GM19467 (cell line): ENCODE measurements at regions not wholly inside any gene's neighbourhood (a gene's known extent, or its start where the extent isn't known, plus 50 kb on each side); places are given as distances from the start of the nearest gene placed in this dataset.

Experiments used
- ATAC-seq: cut with Tn5 transposase; IDR thresholded peaks from one replicate; pipeline ENCODE4 v1.9.1; 2021; ENCODE audit warnings: mild to moderate bottlenecking, moderate library complexity; ENCODE audit not compliant: unreplicated experiment

DNA sequence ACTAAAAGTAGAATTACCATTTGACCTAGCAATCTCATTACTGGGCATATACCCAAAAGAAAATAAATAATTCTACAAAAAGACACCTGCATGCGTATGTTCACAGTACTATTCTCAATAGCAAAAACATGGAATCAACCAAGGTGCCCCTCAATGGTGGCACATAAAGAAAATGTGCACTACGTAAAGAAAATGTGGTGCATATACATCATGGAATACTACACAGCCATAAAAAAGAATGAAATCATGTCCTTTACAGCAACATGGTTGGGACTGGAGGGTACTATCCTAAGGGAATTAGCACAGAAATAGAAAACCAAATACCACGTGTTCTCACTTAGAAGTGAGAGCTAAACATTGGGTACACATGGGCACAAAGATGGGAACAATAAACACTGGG is 250.7 kb upstream of the TNP1 start:
- ATAC-seq = no peak

DNA sequence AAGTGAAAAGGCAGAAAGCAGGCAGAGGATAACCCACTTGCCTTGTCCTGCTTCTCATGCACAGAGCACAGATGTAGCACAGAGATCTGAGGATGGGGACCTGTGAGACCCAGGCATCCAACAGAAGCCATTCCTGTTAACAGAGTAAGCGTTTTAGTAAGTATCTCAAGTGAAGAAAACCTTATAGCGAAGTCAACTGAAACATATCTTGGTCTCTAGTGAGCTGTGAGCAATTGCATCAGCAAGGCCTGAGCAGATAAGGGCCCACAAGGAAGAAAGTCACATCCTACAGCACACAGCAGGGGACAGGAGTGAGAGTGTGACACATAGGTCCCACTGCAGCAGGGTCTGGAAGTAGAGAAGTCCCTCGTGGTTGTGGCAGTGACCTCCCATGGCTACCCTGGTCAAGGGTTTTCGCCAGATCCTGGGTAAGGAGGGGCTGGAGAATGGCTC is 248.7 kb upstream of the TNP1 start:
- no peak for ATAC-seq

DNA sequence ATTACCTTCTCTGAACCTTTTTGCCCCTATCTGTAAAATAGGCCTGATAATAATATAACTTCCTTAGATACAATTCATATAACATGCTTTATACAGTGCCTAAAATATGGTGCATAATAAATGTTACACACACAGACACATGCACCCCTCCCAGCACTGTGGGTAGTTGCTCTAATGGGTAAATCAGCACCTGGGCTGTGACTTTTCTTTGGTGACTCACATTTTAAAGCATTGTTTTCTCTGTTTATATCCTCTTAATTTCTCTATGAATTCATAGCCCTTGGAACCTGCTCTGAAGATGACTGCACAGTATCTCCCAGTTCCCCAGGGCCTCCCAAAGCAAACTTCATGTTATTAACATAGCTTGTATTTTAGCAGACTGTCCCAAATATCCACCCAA is 248.2 kb upstream of the TNP1 start:
- ATAC-seq = no peak

DNA sequence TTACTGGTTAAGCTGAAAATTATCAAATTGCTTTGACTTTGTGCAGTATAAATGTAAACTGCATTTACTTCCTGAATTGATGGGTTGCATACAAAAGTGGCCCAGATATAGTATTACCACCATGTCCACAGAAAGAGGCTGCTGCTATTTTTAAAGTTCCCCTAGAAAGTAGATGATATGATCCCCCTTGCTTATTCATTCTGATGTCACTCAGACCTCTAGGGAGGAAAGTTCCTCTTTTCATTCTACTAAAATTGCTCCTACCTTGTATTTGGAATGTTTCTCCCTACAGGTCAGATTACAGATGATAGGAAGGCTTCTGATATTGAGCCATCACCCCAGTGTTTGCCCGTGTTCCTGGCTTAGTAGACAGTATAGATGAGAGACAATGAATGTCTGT is 247.6 kb upstream of the TNP1 start:
- no peak for ATAC-seq

DNA sequence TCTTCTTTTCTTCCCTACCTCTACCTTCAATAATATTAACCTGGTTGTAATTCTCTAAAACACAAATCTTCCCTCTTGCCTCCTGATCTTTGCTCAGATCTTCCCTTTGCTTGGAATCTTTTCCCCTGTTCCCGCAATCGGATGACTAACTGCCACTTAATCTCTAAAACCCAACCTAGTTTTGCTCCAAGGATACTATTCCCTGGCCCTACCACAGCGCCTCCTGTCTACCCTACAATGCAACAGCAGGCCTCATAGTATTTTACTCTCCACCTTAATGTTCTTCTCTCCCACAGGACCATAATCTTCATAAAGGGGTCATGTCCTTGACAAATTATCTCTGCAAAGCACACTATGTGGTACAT is 246.8 kb upstream of the TNP1 start:
- no peak for ATAC-seq

DNA sequence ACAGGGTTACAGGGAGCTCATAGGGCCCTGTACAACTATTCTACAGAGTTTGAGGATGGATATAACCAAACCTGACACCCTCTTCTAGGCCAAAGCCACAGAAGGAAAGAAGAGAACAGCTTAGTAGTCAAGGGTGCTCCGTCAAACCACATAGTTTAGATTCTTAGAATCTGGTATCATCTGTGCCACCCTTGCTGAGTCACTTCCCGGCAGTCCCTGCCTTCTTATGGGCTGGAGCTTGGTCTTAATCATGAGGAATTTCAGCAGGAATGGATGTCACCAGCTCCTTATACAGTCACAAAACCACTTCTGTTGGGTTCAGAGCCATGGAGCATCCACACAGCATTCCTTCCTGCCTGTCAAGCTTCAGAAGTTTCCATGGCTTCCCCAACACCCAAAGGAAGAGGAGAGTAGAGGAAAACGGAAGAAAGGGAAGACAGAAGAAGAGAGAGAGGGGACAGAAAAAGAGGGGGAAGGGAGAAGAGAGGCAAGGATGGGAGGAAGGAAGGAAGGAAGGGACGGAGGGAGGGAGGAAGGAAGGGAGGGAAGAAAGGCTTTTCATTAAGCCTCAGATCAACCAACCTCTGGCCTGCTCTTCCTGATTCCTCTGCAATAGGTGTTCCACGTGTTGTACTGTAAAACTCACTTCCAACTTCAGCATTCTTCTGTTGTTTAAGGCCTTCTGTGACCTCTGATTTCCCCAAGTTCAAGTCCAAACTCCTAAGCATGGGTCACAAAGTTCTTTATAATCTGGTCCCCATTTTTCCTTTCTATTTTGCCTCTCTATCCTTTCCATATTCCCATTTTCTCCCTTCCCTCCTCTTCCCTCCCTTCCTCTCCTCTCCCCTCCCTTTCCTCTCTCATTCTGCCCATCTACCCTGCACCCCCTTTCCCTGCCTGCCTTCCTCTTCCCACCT is 246.1 kb upstream of the TNP1 start:
- no peak for ATAC-seq

DNA sequence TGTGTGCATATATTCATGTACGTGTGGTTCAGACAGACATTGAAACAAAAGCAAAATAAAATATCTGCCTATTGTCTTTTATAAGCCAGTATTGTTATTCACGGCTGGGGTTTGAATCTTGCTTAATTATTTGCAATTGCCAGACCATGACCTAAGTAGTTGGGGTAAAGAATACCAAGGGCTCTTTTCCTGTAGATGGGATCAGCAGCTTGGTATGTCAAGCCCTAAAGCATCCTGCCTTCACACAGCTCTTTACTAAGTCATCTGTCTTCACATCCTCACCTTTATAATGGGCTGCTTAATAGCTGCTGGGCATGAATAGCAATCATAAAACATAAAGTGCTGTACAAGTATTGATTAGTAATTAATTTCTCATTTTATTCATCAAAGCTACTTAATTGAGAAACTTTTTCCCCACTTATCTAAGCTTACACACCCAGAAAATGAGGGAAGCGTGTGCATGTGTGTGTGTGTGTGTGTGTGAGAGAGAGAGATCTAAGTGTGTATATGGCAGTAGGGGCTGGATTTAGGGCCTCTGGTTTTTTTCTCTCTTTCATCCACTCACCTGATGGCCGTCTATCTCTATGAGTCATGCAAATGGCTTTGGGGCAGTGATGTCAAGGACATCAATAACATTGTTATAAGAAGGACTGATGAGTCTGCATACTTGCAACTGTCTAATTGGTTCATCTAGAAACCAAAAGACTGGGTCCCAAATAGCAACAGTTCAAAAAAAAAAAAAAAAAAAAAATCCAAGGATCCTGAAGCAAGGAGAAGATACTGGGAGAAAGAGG is 244.1 kb upstream of the TNP1 start:
- no peak for ATAC-seq

DNA sequence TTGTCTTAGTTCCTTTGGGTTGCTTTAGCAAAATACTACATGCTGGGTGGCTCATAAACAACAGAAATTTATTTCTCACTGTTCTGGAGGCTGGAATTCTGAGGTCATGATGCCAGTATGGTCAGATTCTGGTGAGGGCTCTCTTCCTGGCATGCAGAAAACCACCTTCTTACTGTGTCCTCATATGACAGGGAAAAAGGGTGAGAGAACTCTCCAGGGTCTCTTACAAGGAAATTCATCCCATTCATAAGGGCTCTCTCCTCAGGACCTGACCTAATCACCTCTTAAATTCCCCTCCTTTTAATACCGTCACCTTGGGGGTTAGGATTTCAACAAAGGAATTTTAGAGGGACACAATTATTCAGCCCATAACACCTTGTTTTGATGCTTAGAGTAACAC is 243.1 kb upstream of the TNP1 start:
- ATAC-seq = no peak

DNA sequence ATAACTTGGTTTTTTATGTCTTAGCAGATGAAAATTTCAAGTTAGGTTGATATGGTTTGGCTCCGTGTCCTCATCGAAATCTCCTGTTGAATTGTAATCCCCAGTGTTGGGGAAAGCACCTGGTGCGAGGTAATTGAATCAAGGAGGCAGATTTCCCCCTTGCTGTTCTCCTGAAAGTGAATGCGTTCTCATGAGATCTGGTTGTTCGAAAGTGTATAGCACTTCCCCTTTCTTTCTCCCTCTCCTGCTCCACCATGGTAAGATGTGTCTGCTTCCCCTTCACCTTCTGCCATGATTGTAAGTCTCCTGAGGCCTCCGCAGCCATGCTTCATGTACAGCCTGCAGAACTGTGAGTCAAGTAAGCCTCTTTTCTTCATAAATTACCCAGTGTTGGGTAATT is 242.1 kb upstream of the TNP1 start:
- ATAC-seq = peak; percentile 54

DNA sequence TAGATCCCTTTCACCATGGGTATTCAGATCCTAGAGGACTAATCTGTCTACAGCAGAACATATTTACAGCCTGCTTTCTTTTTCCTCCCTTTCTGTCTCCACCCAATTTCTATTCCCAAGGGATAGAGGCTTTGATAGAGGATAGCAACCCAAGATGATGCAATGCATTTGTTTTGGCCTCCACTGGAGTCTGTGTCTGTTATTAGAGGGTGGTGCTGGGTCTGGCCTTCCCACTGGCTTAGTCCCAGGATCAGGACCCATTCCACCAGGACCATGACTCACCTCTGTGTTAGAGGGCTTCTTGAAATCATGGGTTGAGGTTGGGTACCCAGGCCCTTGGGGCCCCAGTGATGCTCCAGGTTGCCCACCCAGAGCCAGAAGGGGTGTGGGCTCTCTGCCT is 239.7 kb upstream of the TNP1 start:
- no peak for ATAC-seq

DNA sequence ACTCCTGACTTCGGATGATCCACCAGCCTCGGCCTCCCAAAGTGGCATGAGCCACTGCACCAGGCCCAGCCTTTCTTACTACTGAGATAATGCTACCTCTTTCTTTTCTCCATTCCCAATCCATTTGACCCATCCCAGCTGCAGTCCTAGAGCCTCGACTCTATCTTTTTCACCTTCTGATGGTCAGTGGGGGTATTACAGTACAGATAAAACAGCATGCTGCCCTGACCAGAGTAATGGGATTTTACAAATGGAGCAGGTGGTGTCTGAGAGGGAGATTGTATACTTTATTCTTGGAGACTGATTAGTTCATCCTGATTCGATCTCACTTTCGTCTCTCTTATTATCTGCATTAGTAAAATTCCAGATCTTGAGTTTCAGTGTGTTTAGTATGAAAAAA is 238.6 kb upstream of the TNP1 start:
- no peak for ATAC-seq

DNA sequence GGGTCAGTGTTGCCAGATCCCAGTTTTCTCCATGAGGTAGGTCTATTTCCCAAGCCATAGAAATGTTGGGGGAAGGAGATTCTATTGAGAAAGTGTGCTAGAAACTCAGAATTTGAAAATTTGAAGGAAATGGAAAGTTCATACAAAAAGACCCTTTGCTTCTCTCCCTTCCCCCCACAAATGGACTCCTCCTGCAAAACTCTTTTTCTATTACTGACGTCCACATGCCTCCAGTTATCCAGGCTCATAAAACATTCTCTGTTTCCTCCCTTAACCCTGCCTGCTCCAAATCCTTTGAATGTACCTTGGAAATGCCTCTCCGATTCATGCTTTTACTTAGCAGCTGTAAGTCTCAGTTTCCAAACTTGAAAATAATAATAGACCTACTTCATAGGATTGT is 237.5 kb upstream of the TNP1 start:
- ATAC-seq = no peak

DNA sequence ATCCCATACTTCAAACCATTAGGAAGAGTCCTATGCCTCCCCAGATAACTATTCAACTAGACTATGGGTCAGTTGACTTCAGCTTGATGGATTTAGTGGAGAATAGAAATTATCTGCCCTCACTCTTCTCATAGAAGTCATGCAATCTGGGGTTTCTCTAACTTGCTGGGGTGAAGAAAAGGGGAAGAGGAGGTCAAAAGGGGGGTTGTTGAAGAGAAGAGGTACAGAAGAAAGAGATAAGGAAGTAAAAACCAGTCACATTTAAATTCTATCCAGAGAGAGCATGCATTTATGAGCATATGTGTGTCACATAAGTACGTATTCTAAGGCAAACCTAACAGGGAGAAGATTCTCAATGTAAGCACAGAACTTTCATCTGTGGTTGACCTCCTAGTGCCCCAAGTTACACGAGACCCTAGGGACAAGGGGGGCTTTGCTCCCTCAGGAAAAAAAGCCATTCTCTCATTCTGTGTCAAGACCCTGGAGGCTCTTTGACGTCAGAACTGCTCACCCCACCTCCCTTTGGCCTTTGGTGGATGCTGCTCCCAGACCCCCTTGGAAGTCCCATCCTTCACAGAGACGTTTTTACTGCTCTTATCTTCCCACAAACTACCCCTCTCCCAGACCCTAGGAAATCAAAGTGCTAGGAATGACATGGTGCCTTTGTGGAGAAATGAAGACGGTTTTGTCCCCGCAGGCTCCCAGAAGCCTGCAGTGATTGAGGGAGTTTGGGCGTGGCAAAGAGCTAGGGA is 236.8 kb upstream of the TNP1 start:
- no peak for ATAC-seq

DNA sequence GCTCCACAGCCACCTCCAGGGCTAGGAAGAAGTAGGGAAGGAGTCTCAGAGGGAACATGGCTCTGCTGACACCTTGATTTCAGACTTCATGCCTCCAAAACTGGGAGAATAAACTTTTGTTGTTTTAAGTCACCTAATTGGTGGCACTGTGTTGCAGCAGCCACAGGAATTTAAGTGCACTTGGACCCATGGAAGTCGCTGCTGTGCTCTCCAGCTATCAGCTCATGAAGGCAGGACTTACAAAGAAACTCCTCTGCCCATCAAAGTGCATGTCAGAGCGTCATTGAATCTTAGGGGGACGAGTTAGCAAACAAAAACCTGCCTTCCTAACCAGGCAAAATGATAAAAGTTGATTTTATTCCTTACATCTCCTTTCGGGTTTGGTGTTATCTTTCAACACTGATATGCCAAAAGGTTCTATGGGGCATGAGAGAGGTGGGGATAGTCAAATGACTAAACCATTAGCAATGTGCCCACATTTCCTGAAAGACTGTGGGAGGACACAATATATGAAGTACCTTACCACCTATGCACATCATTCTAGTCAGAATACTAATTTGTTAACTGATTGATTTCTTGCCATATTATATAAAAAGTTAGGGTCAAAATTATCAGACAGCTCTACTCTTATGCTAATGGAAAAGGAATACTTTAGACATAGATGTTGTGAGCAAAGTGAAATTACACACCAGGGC is 235.8 kb upstream of the TNP1 start:
- no peak for ATAC-seq

DNA sequence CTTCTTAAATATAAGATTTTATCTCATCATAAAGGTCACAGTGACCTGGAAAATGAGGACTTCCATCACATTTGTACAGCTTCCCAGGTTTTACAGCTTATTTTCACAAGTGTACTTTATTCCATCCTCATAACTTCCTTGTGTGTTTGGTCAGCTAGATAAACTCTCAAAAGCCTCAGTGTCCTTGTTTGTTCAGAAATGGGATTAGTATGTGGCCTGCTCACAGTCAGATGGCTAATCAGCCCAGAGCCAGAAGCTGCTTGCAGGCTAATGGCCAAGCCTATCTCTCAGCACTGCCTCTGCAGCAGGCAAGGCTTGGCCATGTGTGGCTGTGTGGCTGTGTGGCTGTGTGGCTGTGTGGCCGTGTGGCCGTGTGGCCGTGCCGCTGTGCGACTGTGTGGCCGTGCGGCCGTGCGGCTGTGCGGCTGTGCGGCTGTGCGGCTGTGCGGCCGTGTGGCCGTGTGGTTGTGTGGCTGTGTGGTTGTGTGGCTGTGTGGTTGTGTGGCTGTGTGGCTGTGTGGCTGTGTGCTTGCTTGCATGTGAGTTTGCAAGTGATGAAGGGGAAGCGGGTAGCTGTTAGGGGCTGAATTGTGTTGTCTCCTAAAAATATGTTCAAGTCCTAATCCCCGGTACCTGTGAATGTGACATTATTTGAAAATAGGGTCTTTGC is 233.0 kb upstream of the TNP1 start:
- ATAC-seq = no peak

DNA sequence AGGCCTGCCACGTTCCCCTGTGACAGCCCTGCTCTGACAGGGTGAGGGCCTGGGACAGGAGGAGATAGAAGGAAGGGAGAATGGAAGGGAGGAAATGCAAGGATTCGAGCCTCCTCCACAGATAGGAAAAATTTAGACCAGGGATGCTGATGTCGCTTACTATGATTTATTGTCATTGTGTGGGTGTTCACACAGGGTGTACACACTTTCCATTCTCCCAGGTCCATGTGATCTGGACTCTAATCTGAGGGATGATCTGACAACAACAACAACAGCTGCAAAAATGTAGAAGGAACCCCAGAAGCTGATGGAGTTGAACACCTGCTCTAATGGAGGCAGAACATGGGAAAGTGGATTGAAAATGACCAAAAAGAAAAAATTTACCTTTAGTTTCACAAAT is 231.7 kb upstream of the TNP1 start:
- ATAC-seq = no peak

DNA sequence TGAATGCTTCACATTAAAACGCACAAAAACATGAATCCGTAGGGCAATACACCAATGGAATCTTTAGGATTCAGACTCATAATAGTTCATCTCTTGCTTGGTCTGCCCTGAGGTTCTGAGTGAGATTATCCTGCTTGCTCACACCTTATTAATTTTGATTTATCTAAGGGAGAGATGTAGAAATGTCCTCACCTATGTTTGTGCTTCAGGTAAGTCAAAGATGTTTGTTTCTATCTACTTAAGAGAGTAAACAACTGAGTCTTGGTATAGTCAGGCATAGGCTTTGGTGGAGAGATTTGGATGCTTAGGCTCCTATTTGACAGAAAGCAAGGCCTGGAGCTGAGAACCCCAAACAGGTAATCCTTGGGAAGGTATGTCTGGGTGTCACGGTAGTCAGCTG is 231.0 kb upstream of the TNP1 start:
- no peak for ATAC-seq

DNA sequence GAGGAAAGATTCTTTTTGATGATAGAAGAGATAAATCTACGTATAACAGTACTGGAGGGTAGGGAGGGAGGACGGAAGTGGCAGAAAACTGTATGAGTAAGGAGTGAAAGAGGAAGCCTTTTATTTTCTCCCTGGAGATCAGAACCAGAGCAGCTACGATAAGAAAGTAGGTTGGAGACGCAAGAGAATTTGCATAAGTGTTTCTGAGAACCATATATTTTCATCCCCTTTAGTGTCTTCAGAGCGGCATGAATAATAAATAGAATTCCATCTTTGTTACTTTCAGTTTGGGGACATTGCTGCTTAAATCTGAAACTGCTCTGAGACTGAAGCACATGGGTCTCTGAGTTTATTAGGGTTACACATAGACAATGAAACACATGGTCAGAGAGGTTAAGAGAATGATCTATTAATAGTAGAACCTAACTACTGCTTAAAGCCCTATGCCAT is 230.2 kb upstream of the TNP1 start:
- peak; percentile 71 for ATAC-seq

DNA sequence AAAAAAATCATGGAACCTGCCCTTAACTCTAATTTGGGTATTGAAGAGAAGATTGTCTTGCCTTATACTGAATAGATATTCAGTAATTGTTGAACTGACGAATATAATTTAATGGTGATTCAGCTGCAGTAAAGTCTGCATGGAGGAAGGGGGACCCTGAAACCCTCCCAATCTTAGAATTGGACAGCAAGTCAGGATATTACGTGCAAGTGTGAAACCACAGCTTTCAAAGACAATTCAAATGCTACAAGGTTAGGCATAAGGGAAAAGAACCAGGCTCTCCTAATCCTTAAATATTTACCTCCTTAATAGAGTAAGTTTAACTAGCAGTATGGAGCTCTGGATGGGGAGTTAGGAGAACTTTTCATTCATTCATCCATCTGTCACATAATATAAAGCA is 226.9 kb upstream of the TNP1 start:
- no peak for ATAC-seq

DNA sequence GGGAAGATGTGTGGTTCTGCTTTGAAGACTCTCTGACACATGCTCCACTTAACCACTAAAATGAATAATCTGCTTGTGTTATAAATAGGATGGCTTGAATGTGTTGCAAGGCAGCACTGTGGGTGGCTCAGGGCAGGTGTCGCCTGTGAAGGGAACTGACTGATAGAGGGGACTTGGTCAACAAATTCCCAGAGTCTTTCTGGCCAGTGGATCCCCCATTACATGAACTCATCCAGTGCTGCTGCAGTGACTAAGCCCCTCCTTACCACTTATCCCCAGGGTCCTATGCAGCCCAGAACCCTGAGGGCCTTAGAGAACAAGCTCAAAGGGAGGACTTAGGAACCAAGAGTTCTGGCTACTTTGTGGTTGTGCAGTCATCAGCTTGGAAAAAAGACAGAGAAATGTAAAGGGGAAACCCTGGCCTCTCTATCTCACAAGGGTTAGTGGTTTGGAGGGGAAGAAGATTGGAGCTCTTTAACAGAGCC is 226.2 kb upstream of the TNP1 start:
- ATAC-seq = no peak
